B cell (primary cell): ENCODE measurements at regions not wholly inside any gene's neighbourhood (a gene's known extent, or its start where the extent isn't known, plus 50 kb on each side); places are given as distances from the start of the nearest gene placed in this dataset.
"Not testable (repeated sequence)": the region's sequence is repeated elsewhere in the genome, so short reads cannot be mapped to it uniquely, and the experiment has no call there.

ENCODE experiments used
- ATAC-seq: fragments of 200-7000 bp; cut with Tn5 transposase; one replicate; pipeline ENCODE4 v1.10.0; 2021; ENCODE audit warnings: low read depth, mild to moderate bottlenecking, moderate number of reproducible peaks, moderate library complexity
- CTCF ChIA-PET: fragments of 350-600 bp; sonication (Branson Sonifier 250); formaldehyde crosslinking; loops from one replicate; lab custom pipeline; 2021; ENCODE audit warnings: antibody characterized with exemption, inconsistent platforms; lab: Charles Lee
- POLR2A ChIA-PET: fragments of 350-600 bp; sonication (Branson Sonifier 250); formaldehyde crosslinking; loops from one replicate; lab custom pipeline; 2021; ENCODE audit warnings: antibody characterized with exemption; lab: Charles Lee
- DNase-seq: peaks from one replicate; pipeline ENCODE4 v3.0.0; 2013
- H2AFZ ChIP-seq: 2 replicates; pipeline ENCODE4 v1.6.1; 2012; ENCODE audit warnings: mild to moderate bottlenecking, low read depth, low read length; ENCODE audit not compliant: insufficient read depth, poor library complexity, severe bottlenecking
- H3K27ac ChIP-seq, 2 donors: 1 replicate in 1 of 2; 2 replicates in 1 of 2; pipeline ENCODE4 v1.5.1; 2012 to 2013; ENCODE audit warnings: low read length in 2 of 2, mild to moderate bottlenecking in 2 of 2, moderate library complexity in 1 of 2
- H3K27me3 ChIP-seq, 4 experiments: fragments of 200-600 bp in 1 of 4; sonication (generic) in 1 of 4; replicated peaks in 1 of 4; 1 replicate in 2 of 4; 2 replicates in 2 of 4; pipeline versions ENCODE4 v1.6.1 to v1.7.0; 2013 to 2016; ENCODE audit warnings: low read length in 3 of 4, mild to moderate bottlenecking in 2 of 4, mixed read lengths in 1 of 4, moderate library complexity in 1 of 4; ENCODE audit not compliant: insufficient read depth in 4 of 4, control insufficient read depth in 3 of 4; ENCODE audit errors: control extremely low read depth in 1 of 4
- H3K36me3 ChIP-seq, 2 experiments: replicated peaks in 1 of 2; 1 replicate in 1 of 2; 2 replicates in 1 of 2; pipeline versions ENCODE4 v1.6.1 to v1.7.1; 2013; ENCODE audit warnings: low read length in 1 of 2; ENCODE audit not compliant: insufficient read depth in 2 of 2, control insufficient read depth in 1 of 2; ENCODE audit errors: control extremely low read depth in 1 of 2, extremely low read depth in 1 of 2
- H3K4me1 ChIP-seq, 2 donors: fragments of 200-600 bp in 1 of 2; sonication (generic) in 1 of 2; 1 replicate in 1 of 2; 2 replicates in 1 of 2; pipeline versions ENCODE4 v1.5.1 to v1.6.1; 2013 to 2017; ENCODE audit warnings: low read length in 2 of 2; ENCODE audit not compliant: control insufficient read depth in 2 of 2, insufficient read depth in 2 of 2
- H3K4me2 ChIP-seq: replicated peaks from 2 replicates; pipeline ENCODE3; 2012; ENCODE audit warnings: mild to moderate bottlenecking, low read depth, low read length; ENCODE audit not compliant: poor library complexity, severe bottlenecking
- H3K4me3 ChIP-seq, 5 experiments: fragments of 200-600 bp in 1 of 5; sonication (generic) in 1 of 5; 1 replicate in 3 of 5; 2 replicates in 2 of 5; pipeline versions ENCODE4 v1.5.1 to v1.7.0; 2011 to 2016; ENCODE audit warnings: low read length in 4 of 5, mild to moderate bottlenecking in 4 of 5, low read depth in 2 of 5, control low read depth in 1 of 5, moderate library complexity in 1 of 5; ENCODE audit not compliant: insufficient read depth in 1 of 5; ENCODE audit errors: control extremely low read depth in 1 of 5, extremely low read depth in 1 of 5
- H3K79me2 ChIP-seq: fragments of 200-600 bp; sonication (generic); one replicate; pipeline ENCODE4 v1.6.0; 2016; ENCODE audit warnings: low read length; ENCODE audit not compliant: control insufficient read depth, insufficient read depth
- H3K9ac ChIP-seq: fragments of 200-600 bp; sonication (generic); 2 replicates; pipeline ENCODE4 v1.6.1; 2017; ENCODE audit warnings: mild to moderate bottlenecking, low read length, moderate library complexity
- H3K9me3 ChIP-seq, 3 donors: one replicate each; pipeline versions ENCODE4 v1.6.1 to v1.7.1; 2013; ENCODE audit warnings: low read length in 2 of 3; ENCODE audit not compliant: control insufficient read depth in 2 of 3, insufficient read depth in 1 of 3; ENCODE audit errors: control extremely low read depth in 1 of 3
- H4K20me1 ChIP-seq: 2 replicates; pipeline ENCODE4 v1.6.0; 2012; ENCODE audit warnings: mild to moderate bottlenecking, low read length; ENCODE audit not compliant: insufficient read depth, control insufficient read depth, poor library complexity, severe bottlenecking
- H3K27ac Mint-ChIP-seq: one replicate; pipeline ENCODE4 v1.8.0; 2021; ENCODE audit warnings: mixed read lengths
- H3K27me3 Mint-ChIP-seq: one replicate; pipeline ENCODE4 v1.8.0; 2021; ENCODE audit warnings: mixed read lengths
- H3K4me1 Mint-ChIP-seq: one replicate; pipeline ENCODE4 v1.8.0; 2021; ENCODE audit warnings: mixed read lengths
- H3K4me3 Mint-ChIP-seq: one replicate; pipeline ENCODE4 v1.8.0; 2021; ENCODE audit warnings: mixed read lengths
- H3K9me3 Mint-ChIP-seq: one replicate; pipeline ENCODE4 v1.8.0; 2022; ENCODE audit warnings: mixed read lengths; ENCODE audit not compliant: insufficient read depth
- CTCF ChIP-seq: fragments of 200-600 bp; IDR thresholded peaks from one replicate; pipeline ENCODE4 v1.8.0; 2022; ENCODE audit warnings: antibody characterized with exemption, mild to moderate bottlenecking
- EZH2 ChIP-seq: IDR thresholded peaks from 2 replicates; pipeline ENCODE4 v1.6.1; 2012; ENCODE audit warnings: borderline replicate concordance, low read depth, mild to moderate bottlenecking, moderate library complexity, low read length; ENCODE audit not compliant: insufficient read depth, poor library complexity, severe bottlenecking
- WGBS: methylation state at CpG from one replicate; pipeline ENCODE4 v1.1.5; 2013; ENCODE audit warnings: missing lambda C conversion rate; ENCODE audit not compliant: insufficient coverage; 5-methylcytosine and 5-hydroxymethylcytosine counted together
- intact Hi-C: fragments of 100-400 bp; cut with micrococcal nuclease; formaldehyde crosslinking; loops from one replicate; pipeline ENCODE4 v1.10.0; 2022

GRCh38 chr1:221858818-221859611 lies 117.1 kb upstream of the DUSP10 start:
- Histone ChIP-seq H3K27ac (no peak overlapping the region), H4K20me1 (no peaks in the 10 kb centered on the region), H2AFZ (no peak overlapping the region), H3K79me2 (no peaks in the 10 kb centered on the region), H3K9ac (no peak overlapping the region), H3K36me3 (no peaks in the 10 kb centered on the region), H3K4me3 (no peak overlapping the region), H3K4me1 (no peaks in the 10 kb centered on the region), H3K27me3 (no peaks in the 10 kb centered on the region), H3K4me2 (no peak overlapping the region), H3K9me3 (no peaks in the 10 kb centered on the region)
- Mint-ChIP-seq H3K27me3 (no peaks in the 10 kb centered on the region), H3K9me3 (no peaks in the 10 kb centered on the region), H3K27ac (no peak overlapping the region), H3K4me1 (peaks cover 11% of the 10 kb centered on the region), H3K4me3 (no peak overlapping the region)
- 100% methylated on average over 1 of the region's 3 CpGs for WGBS
- DNase-seq = no peak
- TF ChIP-seq EZH2 (no peak), CTCF (no peak)
- ATAC-seq = no peak
- ChIA-PET POLR2A (no interaction called here), CTCF (no interaction called here)
- intact Hi-C loops = no loop called here

GRCh38 chr1:221857094-221857444 lies 115.2 kb upstream of the DUSP10 start:
- H3K9me3 ChIP-seq, intact Hi-C loops, H3K9ac ChIP-seq, H3K27me3 Mint-ChIP-seq, H3K27me3 ChIP-seq, POLR2A ChIA-PET, H3K4me1 Mint-ChIP-seq, H3K27ac ChIP-seq, H4K20me1 ChIP-seq, H3K9me3 Mint-ChIP-seq, H3K79me2 ChIP-seq, H3K4me2 ChIP-seq, H3K4me1 ChIP-seq, H3K27ac Mint-ChIP-seq, DNase-seq, H3K4me3 ChIP-seq, ATAC-seq, H3K36me3 ChIP-seq, CTCF ChIA-PET, H2AFZ ChIP-seq, H3K4me3 Mint-ChIP-seq: not testable (repeated sequence)
- no CpG with 5 or more reads among the region's 4 CpGs for WGBS
